ENCODE measurements at regions not wholly inside any gene's neighbourhood (a gene's known extent, or its start where the extent isn't known, plus 50 kb on each side); places are given as distances from the start of the nearest gene placed in this dataset.

GRCh38 chr18:78635093-78635800 lies 344.4 kb upstream of the SALL3 start:
- 90 to 95% (median 93%) methylated on average over 24 to 29 of the region's 29 CpGs for WGBS, 5 donors
- H3K4me3 ChIP-seq = no peak overlapping the region
- H3K36me3 ChIP-seq = no peaks in the 10 kb centered on the region
- H3K27ac ChIP-seq = no peak overlapping the region
- H3K27me3 ChIP-seq (replicated peaks in 1 of 7) = no peaks in the 10 kb centered on the region
- H3K9me3 ChIP-seq = peaks cover 0 to 17% (median 3%) of the 10 kb centered on the region in 8 donors
- H3K4me1 ChIP-seq = no peaks in the 10 kb centered on the region
- DNase-seq = no peak
- TF ChIP-seq CTCF (IDR thresholded peaks at IDR 0.05 in 8 of 11, conservative IDR thresholded peaks at IDR 0.05 in 3 of 11) (no peak), POLR2A (IDR thresholded peaks at IDR 0.05) (no peak), POLR2AphosphoS5 (IDR thresholded peaks at IDR 0.05) (no peak)
- intact Hi-C loops (cut with DNase I; ENCODE audit: low total_unique reads) = no loop called here

- whole genome bisulfite sequencing, 5 donors = 90 to 95% (median 93%) methylated on average over 2 of the region's 2 CpGs
- no peak for DNase-seq
- H3K27me3 ChIP-seq (replicated peaks in 1 of 7) = no peaks in the 10 kb centered on the region
- intact Hi-C loops (cut with DNase I; ENCODE audit: low total_unique reads) = no loop called here
- TF ChIP-seq CTCF (IDR thresholded peaks at IDR 0.05 in 8 of 11, conservative IDR thresholded peaks at IDR 0.05 in 3 of 11) = no peak
- no peak for TF ChIP-seq POLR2AphosphoS5 (IDR thresholded peaks at IDR 0.05)
- TF ChIP-seq POLR2A (IDR thresholded peaks at IDR 0.05) = no peak
- no peaks in the 10 kb centered on the region for H3K36me3 ChIP-seq
- peaks cover 0 to 17% (median 0%) of the 10 kb centered on the region in 8 donors for H3K9me3 ChIP-seq
- no peaks in the 10 kb centered on the region for H3K4me1 ChIP-seq
- no peak overlapping the region for H3K4me3 ChIP-seq
- H3K27ac ChIP-seq = no peak overlapping the region
These were observed 343.4 kb upstream of the SALL3 start for GRCh38 chr18:78636260-78636659.

- peaks cover 0 to 9% (median 0%) of the 10 kb centered on the region in 8 donors for H3K9me3 ChIP-seq
- peaks cover 0 to 13% (median 3%) of the 10 kb centered on the region in 6 donors for H3K4me1 ChIP-seq
- H3K36me3 ChIP-seq = no peaks in the 10 kb centered on the region
- 88 to 95% (median 93%) methylated on average over 42 to 70 of the region's 70 CpGs for WGBS, 5 donors
- TF ChIP-seq POLR2A (IDR thresholded peaks at IDR 0.05) (no peak), POLR2AphosphoS5 (IDR thresholded peaks at IDR 0.05) (no peak), CTCF (IDR thresholded peaks at IDR 0.05 in 8 of 11, conservative IDR thresholded peaks at IDR 0.05 in 3 of 11) (no peak)
- H3K27me3 ChIP-seq (replicated peaks in 1 of 7) = no peaks in the 10 kb centered on the region
- intact Hi-C loops (cut with DNase I; ENCODE audit: low total_unique reads) = no loop called here
- DNase-seq = no peak
- no peak overlapping the region for H3K4me3 ChIP-seq
- H3K27ac ChIP-seq = no peak overlapping the region
These were observed 341.9 kb upstream of the SALL3 start for GRCh38 chr18:78637442-78638402.

Data from spleen (tissue), 11 donors.